RWPE1 (cell line): ENCODE measurements at regions not wholly inside any gene's neighbourhood (a gene's known extent, or its start where the extent isn't known, plus 50 kb on each side); places are given as distances from the start of the nearest gene placed in this dataset.

Experiments
- CTCF ChIA-PET: fragments of 350-600 bp; sonication (Branson Sonifier 250); formaldehyde crosslinking; extraction: SDS; loops from one replicate; lab custom pipeline; 2021; lab: Yijun Ruan, JAX
- POLR2A ChIA-PET: fragments of 400-600 bp; formaldehyde crosslinking; extraction: SDS; loops from one replicate; lab custom pipeline; 2020; ENCODE audit warnings: antibody characterized with exemption; ENCODE audit not compliant: low non-redundant PET; lab: Yijun Ruan, JAX
- DNase-seq: peaks from one replicate; pipeline ENCODE4 v3.0.0; 2012; ENCODE audit warnings: low spot score
- H3K27ac ChIP-seq: fragments of 450-650 bp; 2 replicates; pipeline ENCODE4 v1.5.1; 2017
- CTCF ChIP-seq: fragments of 450-650 bp; conservative IDR thresholded peaks from 2 replicates; pipeline ENCODE4 v1.5.1; 2017; ENCODE audit warnings: low read depth, mild to moderate bottlenecking

GRCh38 chr5:143652108-143652700, 159.8 kb upstream of the HMHB1 start:
- TF ChIP-seq CTCF, result no peak
- POLR2A ChIA-PET, result no interaction called here
- no peak for DNase-seq
- H3K27ac ChIP-seq, result no peak overlapping the region
- CTCF ChIA-PET, result interaction anchor here (0.7 kb wide), 1 partner anchor 206 kb away, joined by 4 read pairs; no protein-coding TSS in a partner anchor

GRCh38 chr5:143649937-143650621, 161.9 kb upstream of the HMHB1 start:
- ChIA-PET POLR2A (no interaction called here), CTCF (no interaction called here)
- DNase-seq, result no peak
- no peak for TF ChIP-seq CTCF
- H3K27ac ChIP-seq, result no peak overlapping the region

GRCh38 chr5:143648696-143649095, 163.3 kb upstream of the HMHB1 start:
- ChIA-PET CTCF (interaction anchor here (0.7 kb wide), 1 partner anchor 34 kb away, joined by 3 read pairs; no protein-coding TSS in a partner anchor), POLR2A (no interaction called here)
- no peak for DNase-seq
- no peak for TF ChIP-seq CTCF
- H3K27ac ChIP-seq, result no peak overlapping the region

GRCh38 chr5:143646961-143647360, 165.0 kb upstream of the HMHB1 start:
- no peak for TF ChIP-seq CTCF
- ChIA-PET CTCF (no interaction called here), POLR2A (no interaction called here)
- no peak overlapping the region for H3K27ac ChIP-seq
- no peak for DNase-seq

GRCh38 chr5:143645356-143645755, 166.6 kb upstream of the HMHB1 start:
- no peak overlapping the region for H3K27ac ChIP-seq
- POLR2A ChIA-PET, result no interaction called here
- no peak for DNase-seq
- no peak for TF ChIP-seq CTCF
- CTCF ChIA-PET, result no interaction called here

GRCh38 chr5:143644727-143645126, 167.2 kb upstream of the HMHB1 start:
- no peak overlapping the region for H3K27ac ChIP-seq
- DNase-seq, result no peak
- ChIA-PET CTCF (interaction anchor here (0.8 kb wide), 1 partner anchor 324 kb away, joined by 4 read pairs; no protein-coding TSS in a partner anchor), POLR2A (no interaction called here)
- no peak for TF ChIP-seq CTCF
